Inflammatory macrophage treated with lipopolysaccharide for 1 hour (primary cell): ENCODE measurements at regions not wholly inside any gene's neighbourhood (a gene's known extent, or its start where the extent isn't known, plus 50 kb on each side); places are given as distances from the start of the nearest gene placed in this dataset.
A peak's percentile ranks its signal among the peaks of the same experiment; 100 is the strongest.

Source experiments
- DNase-seq, 2 donors: peaks; one replicate each; pipeline ENCODE4 v3.0.0-alpha.2; 2020 to 2022

DNA sequence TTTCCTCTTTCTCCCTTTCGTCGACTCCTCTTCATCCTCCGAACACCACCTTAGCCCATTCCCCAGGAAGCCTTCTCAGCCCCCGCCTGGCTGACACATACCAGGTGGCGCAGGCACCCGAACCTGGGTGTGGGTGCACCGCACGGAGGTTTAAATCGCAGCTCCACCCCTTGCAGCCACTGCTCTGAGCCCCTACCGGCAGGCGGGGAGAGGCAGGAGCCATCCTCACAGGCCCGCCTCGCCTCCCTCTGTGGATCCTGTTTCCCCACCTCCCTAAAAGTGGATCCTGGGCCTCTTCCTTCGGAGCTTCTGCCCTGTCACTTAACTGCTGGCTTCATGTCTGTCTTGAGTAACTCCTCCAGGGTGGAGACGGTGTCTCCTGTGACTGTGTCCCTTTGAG lies 110.7 kb downstream of the OLFM1 start:
- no peak for DNase-seq

DNA sequence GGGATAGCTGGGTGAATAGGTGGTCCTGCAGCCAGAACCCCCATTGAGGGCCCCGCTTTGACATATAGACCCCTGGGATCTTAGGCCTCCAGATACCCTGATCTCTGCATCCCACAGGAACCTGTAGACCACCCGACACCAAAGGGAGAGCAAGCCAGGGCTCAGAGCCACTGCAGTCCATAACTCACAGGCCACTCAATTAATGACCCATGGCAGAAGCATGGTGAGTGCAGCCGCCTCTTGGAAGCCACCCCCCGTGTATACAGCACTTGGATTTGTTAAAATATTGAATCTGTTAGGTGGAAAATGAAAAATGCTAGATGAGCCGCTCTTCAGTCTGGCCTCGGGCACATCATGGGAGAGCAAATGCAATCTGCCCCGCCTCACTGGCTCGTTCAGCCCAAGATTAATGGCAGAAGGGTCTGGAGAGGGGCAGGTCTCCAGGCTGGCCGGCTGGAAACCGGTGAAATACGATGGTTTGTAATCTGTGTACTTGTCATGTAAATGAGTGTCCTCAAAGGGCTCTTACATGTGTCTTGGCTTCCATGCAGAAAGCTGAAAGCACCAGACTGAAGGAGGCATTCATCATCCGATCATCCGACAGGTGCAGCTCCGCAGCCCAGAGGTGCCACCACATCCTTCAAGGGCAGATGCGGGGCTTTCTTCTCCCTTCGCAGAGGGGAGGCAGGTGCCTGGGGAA lies 111.3 kb downstream of the OLFM1 start:
- DNase-seq: no peak

GRCh38 chr9:135199489-135199888 lies 112.0 kb downstream of the OLFM1 start:
- DNase-seq: no peak

GRCh38 chr9:135201711-135202110 lies 114.2 kb downstream of the OLFM1 start:
- no peak for DNase-seq

DNA sequence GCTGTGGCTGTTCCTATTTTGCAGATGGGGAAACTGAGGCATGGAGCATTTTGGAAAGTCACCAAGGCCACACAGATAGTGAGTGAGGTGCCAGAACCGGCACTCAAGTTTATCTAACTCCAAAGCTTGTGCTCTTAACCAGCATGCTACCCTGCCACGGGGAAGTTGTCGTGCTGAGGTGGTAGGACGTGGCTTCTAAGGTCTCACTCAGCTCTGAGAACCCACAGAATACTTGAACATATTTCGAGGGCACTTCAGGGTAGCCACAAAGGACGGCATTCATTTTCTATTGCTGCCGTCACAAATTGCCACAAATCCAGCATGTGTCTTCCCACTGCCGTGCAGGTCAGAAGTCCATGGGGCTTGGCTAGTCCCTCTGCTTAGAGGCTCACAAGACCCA lies 116.7 kb downstream of the OLFM1 start:
- no peak for DNase-seq

GRCh38 chr9:135209136-135209535 lies 121.7 kb downstream of the OLFM1 start:
- DNase-seq: no peak

GRCh38 chr9:135209852-135210251 lies 122.4 kb downstream of the OLFM1 start:
- DNase-seq: no peak

DNA sequence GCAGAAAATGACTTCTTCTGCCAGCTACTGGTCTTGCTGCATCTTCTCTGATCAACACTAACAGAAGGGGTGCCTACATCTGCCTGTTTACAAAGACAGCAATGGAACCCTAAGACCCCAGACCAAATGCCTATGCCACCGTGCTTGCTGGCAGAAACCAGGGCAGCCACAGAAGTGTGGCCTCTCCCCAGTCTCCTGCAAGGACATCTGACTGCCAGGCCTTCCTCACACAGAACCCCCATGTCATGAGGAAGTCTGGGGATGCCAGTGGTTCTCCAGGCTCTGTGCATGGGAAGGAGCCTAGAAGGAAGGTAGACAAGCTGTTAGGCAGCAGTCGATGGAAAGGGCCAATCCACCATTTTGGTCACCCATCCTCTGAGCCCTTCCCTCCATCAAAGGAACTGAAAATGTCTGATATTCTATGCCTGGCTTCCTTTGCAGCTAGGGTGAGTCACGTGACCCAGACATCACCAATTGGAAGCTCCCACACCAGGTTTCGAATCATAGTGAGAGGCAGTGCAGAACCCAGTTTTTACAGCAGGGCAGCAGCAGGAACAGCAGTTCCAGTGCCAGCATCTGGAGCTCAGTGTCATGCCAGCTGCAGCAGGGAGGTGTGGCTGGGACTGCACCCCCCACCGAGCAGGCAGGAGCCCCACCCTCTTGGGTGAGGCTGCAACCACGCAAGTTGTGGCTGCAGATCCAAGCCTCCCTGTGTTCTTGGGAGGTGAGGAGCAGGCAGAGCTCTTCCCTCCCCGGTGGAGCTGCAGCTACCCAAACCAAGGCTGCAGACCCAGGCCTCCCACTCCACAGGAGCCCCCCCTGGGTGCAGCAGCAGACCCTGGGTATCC lies 123.4 kb downstream of the OLFM1 start:
- no peak for DNase-seq

GRCh38 chr9:135211524-135211890 lies 124.0 kb downstream of the OLFM1 start:
- no peak for DNase-seq

DNA sequence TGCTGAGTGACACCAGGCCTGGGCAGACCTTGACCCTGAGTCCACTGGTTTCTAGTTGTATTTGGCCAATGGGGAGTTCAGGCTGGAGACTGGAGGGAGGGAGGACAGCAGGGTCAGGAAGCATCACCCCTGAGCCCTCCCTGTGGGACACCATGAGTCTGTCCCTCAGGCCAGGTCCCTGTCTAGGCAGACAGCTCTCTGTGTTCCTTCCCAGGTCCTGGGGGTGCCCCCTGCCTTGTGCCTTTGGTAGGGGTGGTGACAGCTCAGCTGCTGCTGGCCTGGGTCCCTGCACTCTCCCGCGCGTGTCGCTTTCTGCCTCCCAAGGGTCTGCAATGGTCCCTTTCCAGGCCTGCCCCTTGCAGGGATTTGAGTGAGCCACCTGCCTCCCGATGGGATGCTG lies 125.5 kb downstream of the OLFM1 start:
- DNase-seq: no peak

GRCh38 chr9:135213566-135213965 lies 126.1 kb downstream of the OLFM1 start:
- DNase-seq: no peak

GRCh38 chr9:135214054-135214640 lies 126.7 kb downstream of the OLFM1 start:
- no peak for DNase-seq

DNA sequence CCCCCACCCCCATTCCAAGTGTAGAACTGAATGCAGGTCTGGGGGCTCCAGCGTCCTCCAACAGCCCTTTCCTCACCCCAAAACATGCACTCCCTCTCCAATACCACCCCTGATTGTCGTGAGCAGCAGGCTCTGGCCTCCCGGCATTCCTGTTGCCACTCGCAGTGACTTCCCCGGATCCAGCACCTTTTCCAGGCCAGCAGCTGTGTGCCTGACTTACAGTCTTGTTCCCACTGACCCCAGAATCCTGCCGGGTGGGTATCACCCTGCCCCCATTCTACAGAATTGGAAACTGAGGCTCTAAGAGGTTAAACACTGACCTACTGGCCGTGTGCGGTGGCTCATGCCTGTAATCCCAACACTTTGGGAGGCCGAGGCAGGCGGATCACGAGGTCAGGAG lies 127.2 kb downstream of the OLFM1 start:
- DNase-seq: no peak

- no peak for DNase-seq
These were observed 128.2 kb downstream of the OLFM1 start for GRCh38 chr9:135215571-135216161.

- DNase-seq: no peak
These were observed 128.8 kb downstream of the OLFM1 start for GRCh38 chr9:135216236-135216635.

DNA sequence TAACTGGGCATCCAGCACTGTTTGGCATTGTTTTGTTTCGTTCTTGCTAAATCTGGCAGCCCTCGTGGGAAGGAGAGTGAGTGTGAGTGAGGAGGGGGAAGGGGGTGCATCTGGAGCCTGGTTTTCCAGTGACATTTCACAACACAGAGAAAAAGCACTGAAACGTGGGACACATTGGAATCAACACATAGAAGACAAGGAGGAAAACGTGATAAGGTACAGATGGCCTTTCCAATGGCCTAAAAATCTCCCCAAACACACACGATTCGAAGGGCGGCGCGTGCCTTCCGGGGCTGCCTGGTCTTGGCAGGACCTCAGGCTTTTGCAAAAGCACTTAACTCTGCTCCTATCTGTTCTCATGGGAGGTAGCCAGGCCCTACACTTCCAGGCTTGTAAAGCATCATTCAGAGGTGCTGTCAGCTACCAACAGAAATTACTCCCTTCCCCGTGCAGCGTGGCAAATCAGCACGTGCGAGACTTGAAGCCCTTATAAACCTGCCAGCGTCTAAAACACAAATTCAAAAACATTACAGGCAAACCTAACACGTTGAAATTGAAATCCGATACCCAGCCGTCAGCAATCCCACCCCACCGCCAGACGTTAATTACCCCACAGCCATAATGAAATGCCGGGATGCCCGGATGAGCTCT lies 129.4 kb downstream of the OLFM1 start:
- DNase-seq: no peak

GRCh38 chr9:135217836-135218235 lies 130.4 kb downstream of the OLFM1 start:
- no peak for DNase-seq

GRCh38 chr9:135218331-135219225 lies 131.1 kb downstream of the OLFM1 start:
- DNase-seq: peak in 1 of 2 donors; percentile 5

DNA sequence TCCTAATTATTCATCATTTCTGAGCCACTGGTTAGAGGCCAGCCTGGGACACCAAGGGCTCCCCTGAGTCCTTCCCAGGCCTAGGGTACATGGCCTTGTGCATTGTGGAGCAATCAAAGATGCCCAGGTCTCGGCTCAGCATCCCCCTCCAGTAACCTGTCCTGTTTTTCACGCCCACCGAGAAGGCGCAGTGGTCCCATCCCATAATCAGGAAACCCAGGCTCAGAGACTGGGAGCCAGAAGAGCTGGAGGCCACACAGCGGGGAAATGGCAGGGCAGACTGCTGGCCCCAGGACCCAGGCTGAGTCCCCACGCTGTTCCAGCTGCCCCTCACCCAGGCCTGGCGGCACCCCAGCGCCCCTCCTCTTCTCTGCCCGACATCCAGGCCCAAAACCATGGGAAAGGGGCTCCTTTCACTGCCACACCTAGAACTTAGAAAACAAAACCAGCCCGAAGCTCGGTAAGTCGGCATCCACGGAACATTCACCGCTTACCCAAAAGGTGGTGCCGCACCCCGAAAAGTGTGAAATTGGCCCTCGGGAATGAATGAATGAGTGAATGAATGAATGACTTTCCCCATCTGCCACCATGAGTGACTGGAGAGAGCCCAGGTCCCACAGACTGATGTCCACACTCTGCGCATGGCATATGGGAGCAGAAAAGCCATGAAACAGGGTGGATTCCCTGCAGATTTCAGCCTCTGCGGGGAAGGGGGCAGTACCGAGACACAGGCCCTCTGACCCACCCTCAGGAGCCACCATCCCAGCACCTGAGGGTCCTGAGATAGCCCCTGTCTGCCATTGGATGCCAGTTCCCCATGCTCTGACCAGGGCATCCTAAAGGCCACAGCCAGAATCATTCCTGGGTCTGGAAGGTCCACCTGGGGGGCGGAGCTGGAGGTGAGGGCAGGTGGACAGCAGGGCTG lies 132.5 kb downstream of the OLFM1 start:
- DNase-seq: no peak

DNA sequence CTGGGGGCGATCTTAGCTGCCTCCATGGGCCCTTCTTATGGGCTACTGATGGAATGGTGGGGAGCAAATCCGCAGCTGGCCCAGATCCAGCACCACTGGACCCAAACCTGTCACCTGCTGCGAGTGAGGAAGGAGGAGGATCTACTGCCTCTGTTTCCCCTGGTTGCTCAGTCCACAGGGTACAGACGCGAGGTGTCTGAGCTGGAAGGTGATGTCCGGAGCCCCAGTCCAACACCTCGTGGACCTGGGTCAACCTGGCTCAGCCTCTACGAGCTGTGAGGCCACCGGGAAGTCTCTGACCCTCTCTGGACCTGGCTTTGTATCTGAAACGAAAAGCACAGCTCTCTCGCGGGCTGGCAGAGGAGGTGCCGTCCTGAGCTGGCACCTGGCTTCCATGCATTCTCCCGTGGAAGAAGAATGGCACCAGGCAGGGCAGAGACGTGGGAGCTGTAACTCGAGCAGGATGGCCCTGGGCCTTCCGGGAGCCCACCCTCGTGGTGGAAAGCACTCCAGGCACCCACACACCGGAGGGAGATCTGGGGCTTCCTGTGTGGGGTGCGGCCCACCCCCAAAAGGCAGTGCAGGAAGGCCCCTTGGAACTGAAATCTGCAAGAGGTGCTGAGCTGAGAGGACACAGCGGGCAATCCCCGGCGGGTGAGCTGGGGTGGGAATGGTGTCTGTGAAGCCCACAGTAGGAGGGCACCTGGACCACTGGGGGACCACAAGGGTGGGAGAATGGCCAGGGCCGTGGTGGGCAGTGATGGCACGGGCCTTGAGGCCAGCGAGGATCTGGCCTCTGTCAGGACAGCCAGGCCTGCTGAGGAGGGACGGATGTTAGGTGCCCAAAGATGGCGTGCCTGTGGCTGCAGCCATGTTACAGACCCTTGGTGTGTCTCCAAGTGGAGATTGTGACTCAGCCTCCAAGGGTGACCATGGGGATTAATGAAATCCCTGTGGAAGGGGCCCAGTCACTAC lies 133.4 kb downstream of the OLFM1 start:
- DNase-seq: no peak
